Thyroid gland (tissue), 4 donors: ENCODE measurements at regions not wholly inside any gene's neighbourhood (a gene's known extent, or its start where the extent isn't known, plus 50 kb on each side); places are given as distances from the start of the nearest gene placed in this dataset.

Experiments
- DNase-seq, 2 donors: peaks; one replicate each; pipeline ENCODE4 v3.0.0-alpha.2; 2019
- H3K27ac ChIP-seq, 3 donors: fragments of 200-600 bp; sonication (generic); 1 replicate in 2 of 3; 2 replicates in 1 of 3; pipeline ENCODE4 v1.5.1; 2016 to 2019; ENCODE audit warnings: mild to moderate bottlenecking in 1 of 3, moderate library complexity in 1 of 3
- H3K27me3 ChIP-seq: fragments of 200-600 bp; sonication (generic); one replicate; pipeline ENCODE4 v1.5.1; 2019
- H3K36me3 ChIP-seq, 2 donors: fragments of 200-600 bp; sonication (generic); one replicate each; pipeline ENCODE4 v1.5.1; 2016 to 2019
- H3K4me1 ChIP-seq, 2 donors: fragments of 200-600 bp; sonication (generic); one replicate each; pipeline ENCODE4 v1.5.1; 2017 to 2019
- H3K4me3 ChIP-seq, 3 donors: fragments of 200-600 bp; sonication (generic); replicated peaks in 1 of 3; 1 replicate in 2 of 3; 2 replicates in 1 of 3; pipeline ENCODE4 v1.5.1; 2016; ENCODE audit warnings: mild to moderate bottlenecking in 1 of 3
- H3K9me3 ChIP-seq: fragments of 200-600 bp; sonication (generic); one replicate; pipeline ENCODE4 v1.5.1; 2017
- POLR2A ChIP-seq, 2 donors: fragments of 450-650 bp; IDR thresholded peaks; one replicate each; pipeline ENCODE4 v1.6.1; 2017; ENCODE audit warnings: antibody characterized with exemption in 2 of 2, mild to moderate bottlenecking in 2 of 2, moderate library complexity in 1 of 2
- WGBS, 2 donors: methylation state at CpG; one replicate each; pipeline ENCODE4 v1.1.5; 2017; 5-methylcytosine and 5-hydroxymethylcytosine counted together
- intact Hi-C: fragments of 100-400 bp; cut with DNase I; formaldehyde crosslinking; loops from one replicate; pipeline ENCODE4 v1.15.1; 2023
- TF ChIP-seq, protein P1 (sequence below), 6 experiments: fragments of 200-600 bp in 3 of 6; fragments of 450-650 bp in 3 of 6; sonication (generic) in 3 of 6; IDR thresholded peaks; one replicate each; pipeline ENCODE4 v1.5.1; 2016 to 2019; ENCODE audit warnings: antibody characterized with exemption in 6 of 6, mild to moderate bottlenecking in 2 of 6, inconsistent platforms in 1 of 6, moderate library complexity in 1 of 6

GRCh38 chr12:125651625-125652024, 586.4 kb downstream of the AACS start:
- intact Hi-C loops: no loop called here
- Histone ChIP-seq H3K27me3 (no peaks in the 10 kb centered on the region), H3K4me1 (peaks cover 0 to 8% of the 10 kb centered on the region in 2 donors), H3K27ac (no peak overlapping the region), H3K9me3 (no peaks in the 10 kb centered on the region), H3K4me3 (no peak overlapping the region), H3K36me3 (no peaks in the 10 kb centered on the region)
- 64 to 68% methylated on average over 4 of the region's 4 CpGs for WGBS, 2 donors
- no peak for TF ChIP-seq POLR2A (IDR thresholded peaks at IDR 0.05)
- TF ChIP-seq, protein P1, sequence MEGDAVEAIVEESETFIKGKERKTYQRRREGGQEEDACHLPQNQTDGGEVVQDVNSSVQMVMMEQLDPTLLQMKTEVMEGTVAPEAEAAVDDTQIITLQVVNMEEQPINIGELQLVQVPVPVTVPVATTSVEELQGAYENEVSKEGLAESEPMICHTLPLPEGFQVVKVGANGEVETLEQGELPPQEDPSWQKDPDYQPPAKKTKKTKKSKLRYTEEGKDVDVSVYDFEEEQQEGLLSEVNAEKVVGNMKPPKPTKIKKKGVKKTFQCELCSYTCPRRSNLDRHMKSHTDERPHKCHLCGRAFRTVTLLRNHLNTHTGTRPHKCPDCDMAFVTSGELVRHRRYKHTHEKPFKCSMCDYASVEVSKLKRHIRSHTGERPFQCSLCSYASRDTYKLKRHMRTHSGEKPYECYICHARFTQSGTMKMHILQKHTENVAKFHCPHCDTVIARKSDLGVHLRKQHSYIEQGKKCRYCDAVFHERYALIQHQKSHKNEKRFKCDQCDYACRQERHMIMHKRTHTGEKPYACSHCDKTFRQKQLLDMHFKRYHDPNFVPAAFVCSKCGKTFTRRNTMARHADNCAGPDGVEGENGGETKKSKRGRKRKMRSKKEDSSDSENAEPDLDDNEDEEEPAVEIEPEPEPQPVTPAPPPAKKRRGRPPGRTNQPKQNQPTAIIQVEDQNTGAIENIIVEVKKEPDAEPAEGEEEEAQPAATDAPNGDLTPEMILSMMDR (IDR thresholded peaks at IDR 0.05): no peak
- no peak for DNase-seq

- 77 to 78% methylated on average over 6 of the region's 6 CpGs for WGBS, 2 donors
- DNase-seq: no peak
- intact Hi-C loops: no loop called here
- no peaks in the 10 kb centered on the region for H3K9me3 ChIP-seq
- H3K27me3 ChIP-seq: no peaks in the 10 kb centered on the region
- TF ChIP-seq, protein P1 (IDR thresholded peaks at IDR 0.05): no peak
- TF ChIP-seq POLR2A (IDR thresholded peaks at IDR 0.05): no peak
- H3K36me3 ChIP-seq: no peaks in the 10 kb centered on the region
- H3K4me1 ChIP-seq: peaks cover 0 to 18% of the 10 kb centered on the region in 2 donors
- H3K4me3 ChIP-seq: no peak overlapping the region
- no peak overlapping the region for H3K27ac ChIP-seq
Observed at GRCh38 chr12:125652681-125653080, 587.4 kb downstream of the AACS start.

DNA sequence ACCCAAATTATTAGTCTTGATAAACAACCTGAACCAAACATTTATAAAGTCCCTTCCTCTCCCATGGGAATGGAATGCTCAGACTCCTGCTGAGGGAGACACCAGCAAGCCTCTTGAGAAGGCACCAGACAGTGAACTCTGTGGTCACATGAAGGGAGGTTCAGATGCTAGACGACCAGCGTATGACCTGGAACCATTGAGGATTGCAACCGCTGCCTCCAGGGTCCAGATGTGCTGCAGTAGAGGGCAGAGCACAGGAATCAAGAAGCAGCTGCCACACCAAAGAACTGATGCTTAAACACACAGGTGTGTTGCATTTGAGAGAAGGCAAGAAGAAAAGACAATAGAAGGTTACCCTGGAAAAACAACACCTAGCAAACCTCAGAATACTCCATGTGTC, 592.4 kb downstream of the AACS start:
- Histone ChIP-seq H3K4me1 (peaks cover 0 to 22% of the 10 kb centered on the region in 2 donors), H3K4me3 (no peak overlapping the region), H3K36me3 (no peaks in the 10 kb centered on the region), H3K27me3 (no peaks in the 10 kb centered on the region), H3K27ac (no peak overlapping the region), H3K9me3 (no peaks in the 10 kb centered on the region)
- peak; percentile 2 to 14 for DNase-seq
- WGBS, 2 donors: 40 to 57% methylated on average over 3 of the region's 3 CpGs
- intact Hi-C loops: no loop called here
- no peak for TF ChIP-seq POLR2A (IDR thresholded peaks at IDR 0.05)
- TF ChIP-seq, protein P1 (IDR thresholded peaks at IDR 0.05): no peak

DNA sequence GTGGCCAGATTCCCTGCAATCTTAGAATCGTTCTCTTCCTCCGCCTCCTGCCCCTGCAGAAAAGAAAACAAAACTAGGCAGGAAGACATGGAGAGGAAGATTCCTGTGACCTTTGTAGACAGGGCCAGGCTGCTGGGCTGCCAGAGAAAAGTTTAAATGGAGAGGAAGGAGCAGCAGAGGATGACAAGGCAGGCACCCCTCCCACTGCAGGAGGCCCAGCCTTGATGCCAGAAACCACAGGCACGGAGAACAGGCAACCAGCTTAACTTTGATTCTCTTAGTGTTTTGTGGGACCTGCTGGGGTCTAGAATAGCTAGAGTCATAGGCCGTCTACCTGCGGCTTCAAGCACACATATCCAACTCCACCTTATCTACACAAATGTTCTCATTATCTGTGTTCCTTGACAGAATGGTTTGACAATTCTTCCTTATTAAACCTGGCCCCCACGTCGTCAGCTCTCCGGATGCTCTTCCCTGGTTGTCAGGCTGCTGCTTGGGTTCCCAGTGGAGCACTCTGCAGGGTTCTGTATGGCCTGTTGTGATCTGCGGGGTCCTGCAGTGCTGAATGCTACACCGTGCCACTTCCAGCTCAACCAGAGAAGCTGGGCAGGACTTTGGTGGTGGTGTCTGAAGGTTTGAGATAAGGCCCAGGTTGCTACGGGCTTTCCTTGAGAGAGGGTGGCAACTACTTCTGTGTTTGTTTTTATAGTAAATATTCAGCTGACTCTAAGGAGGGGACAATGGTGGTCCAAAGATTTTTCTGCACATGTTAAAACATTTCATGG, 609.5 kb downstream of the AACS start:
- Histone ChIP-seq H3K27ac (no peak overlapping the region), H3K27me3 (no peaks in the 10 kb centered on the region), H3K4me1 (peaks cover 0 to 10% of the 10 kb centered on the region in 2 donors), H3K4me3 (no peak overlapping the region), H3K36me3 (no peaks in the 10 kb centered on the region), H3K9me3 (no peaks in the 10 kb centered on the region)
- WGBS, 2 donors: 63 to 67% methylated on average over 11 of the region's 11 CpGs
- no peak for DNase-seq
- no peak for TF ChIP-seq POLR2A (IDR thresholded peaks at IDR 0.05)
- TF ChIP-seq, protein P1 (IDR thresholded peaks at IDR 0.05): no peak
- intact Hi-C loops: no loop called here

GRCh38 chr12:125676366-125676765, 611.1 kb downstream of the AACS start:
- no peaks in the 10 kb centered on the region for H3K36me3 ChIP-seq
- TF ChIP-seq, protein P1 (IDR thresholded peaks at IDR 0.05): no peak
- TF ChIP-seq POLR2A (IDR thresholded peaks at IDR 0.05): no peak
- H3K4me1 ChIP-seq: peaks cover 0 to 10% of the 10 kb centered on the region in 2 donors
- intact Hi-C loops: no loop called here
- H3K27ac ChIP-seq: no peak overlapping the region
- no peaks in the 10 kb centered on the region for H3K27me3 ChIP-seq
- H3K4me3 ChIP-seq: no peak overlapping the region
- DNase-seq: no peak
- WGBS, 2 donors: 4 to 10% methylated on average over 1 of the region's 1 CpG
- H3K9me3 ChIP-seq: no peaks in the 10 kb centered on the region
